GM19468 (cell line): ENCODE measurements at regions not wholly inside any gene's neighbourhood (a gene's known extent, or its start where the extent isn't known, plus 50 kb on each side); places are given as distances from the start of the nearest gene placed in this dataset.

Experiments
- ATAC-seq: cut with Tn5 transposase; IDR thresholded peaks from one replicate; pipeline ENCODE4 v1.9.1; 2021; ENCODE audit warnings: mild to moderate bottlenecking, moderate library complexity, moderate number of reproducible peaks; ENCODE audit not compliant: unreplicated experiment; ENCODE audit errors: extremely low read depth

- ATAC-seq: no peak
Measured at GRCh38 chr5:171623107-171623506, 162.5 kb upstream of the SMIM23 start.

GRCh38 chr5:171623551-171624097, 162.0 kb upstream of the SMIM23 start:
- no peak for ATAC-seq

DNA sequence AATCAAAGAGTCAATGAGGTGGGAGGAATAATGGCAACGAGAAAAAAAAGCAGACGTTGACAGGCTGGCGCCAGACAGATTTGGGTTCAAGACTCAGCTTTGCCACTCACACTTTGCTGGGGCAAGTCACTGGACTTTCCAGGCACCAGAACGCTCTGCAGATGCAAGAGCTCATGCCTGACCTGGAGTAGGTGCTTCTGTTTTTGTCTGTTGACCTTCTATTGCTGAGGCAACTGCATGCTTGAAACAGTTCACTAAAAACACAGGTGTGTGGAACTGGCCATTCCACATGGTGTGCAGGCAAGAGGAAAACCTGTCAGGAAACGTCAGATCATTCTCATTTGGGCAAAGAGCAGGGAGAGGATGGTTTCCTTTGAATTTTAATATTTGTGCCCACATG, 161.2 kb upstream of the SMIM23 start:
- no peak for ATAC-seq

GRCh38 chr5:171625646-171626045, 160.0 kb upstream of the SMIM23 start:
- no peak for ATAC-seq

- no peak for ATAC-seq
Measured at GRCh38 chr5:171627936-171628632, 157.5 kb upstream of the SMIM23 start.

GRCh38 chr5:171628633-171628974, 157.0 kb upstream of the SMIM23 start:
- ATAC-seq: no peak

- ATAC-seq: no peak
Measured at GRCh38 chr5:171629221-171629620, 156.4 kb upstream of the SMIM23 start.

DNA sequence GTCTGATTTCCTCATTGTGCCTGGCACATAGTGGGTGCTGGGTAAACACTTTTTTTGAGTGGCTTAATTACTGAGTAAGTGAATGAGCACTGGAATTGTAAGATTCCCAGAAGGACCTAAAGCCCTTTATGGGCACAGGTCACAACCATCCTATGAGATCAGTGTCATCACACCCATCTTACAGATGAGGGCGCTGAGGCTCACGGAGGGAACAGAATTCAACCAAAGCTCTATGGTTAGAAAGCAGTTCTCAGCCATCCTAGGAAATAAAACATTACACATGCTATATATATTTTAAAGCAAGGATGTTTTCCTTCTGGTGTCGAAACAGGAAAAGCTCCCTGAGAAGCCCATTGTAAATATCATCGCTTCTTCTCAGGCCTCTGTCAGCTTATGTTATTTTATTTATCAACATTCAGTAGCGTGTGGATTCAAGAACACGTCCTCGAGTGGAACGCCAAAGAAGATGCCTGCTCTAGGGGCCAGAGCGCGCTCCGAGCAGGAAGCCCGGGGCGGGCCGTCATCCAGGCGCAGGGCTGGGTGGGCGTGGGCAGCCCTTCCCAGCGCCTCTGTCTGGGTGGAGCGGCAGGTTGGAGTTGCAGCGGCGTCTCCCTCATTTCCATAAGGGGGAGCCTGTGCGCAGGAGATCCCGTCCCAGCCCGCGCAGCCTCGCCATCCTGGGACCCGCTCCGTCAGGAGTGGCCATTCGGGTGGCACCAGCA, 155.8 kb upstream of the SMIM23 start:
- no peak for ATAC-seq

DNA sequence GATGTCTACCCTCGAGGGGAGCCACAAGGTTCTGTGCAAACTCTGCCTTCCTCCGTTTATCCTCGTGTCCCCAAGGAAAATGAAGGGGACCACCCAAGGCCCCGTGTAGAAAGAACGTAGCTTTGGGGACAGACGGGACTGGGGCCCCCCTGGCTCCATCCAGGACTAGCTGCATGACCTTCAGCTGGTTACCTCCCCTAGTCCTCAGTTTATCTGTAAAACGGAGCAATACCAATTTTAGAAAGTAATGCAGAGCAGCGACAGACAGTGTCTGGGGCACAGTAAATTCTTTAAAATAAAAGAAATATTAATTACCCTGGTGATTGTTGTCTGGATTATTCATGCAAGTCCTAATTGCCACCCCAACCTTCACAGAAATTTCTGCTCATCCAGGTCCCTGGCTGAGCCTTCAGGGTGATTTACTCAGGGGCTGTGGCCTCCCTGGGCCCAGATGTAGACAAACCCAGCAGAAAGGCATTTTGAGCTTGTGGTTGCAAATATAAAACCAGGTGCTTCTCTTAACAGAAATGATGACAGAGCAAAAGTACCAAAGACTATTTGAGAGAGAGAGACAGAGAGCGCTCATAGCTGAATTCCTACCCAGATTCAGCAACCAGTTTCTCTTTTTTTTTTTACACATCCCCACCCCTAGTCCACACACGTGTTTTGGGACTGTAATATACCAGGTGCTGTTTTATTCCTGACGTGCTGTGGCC, 155.1 kb upstream of the SMIM23 start:
- no peak for ATAC-seq

DNA sequence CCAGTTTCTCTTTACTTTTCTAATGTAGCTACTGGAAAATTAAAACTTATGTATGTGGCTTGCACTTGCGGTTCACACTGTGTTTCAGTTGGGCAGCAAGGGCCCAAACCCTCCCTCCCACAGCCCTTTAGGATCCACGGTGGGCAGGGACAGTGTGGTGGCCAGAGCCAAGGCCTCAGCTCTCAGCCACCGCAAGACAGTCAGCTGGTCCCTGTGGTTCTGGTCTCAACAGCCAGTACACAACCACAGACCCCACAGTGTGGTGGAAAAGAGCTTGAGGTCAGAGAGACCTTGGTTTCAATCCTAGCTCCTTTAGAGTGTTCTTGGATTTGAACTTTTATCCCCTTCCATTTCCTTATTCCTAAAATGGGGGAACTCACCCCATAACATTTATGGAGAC, 153.0 kb upstream of the SMIM23 start:
- no peak for ATAC-seq

DNA sequence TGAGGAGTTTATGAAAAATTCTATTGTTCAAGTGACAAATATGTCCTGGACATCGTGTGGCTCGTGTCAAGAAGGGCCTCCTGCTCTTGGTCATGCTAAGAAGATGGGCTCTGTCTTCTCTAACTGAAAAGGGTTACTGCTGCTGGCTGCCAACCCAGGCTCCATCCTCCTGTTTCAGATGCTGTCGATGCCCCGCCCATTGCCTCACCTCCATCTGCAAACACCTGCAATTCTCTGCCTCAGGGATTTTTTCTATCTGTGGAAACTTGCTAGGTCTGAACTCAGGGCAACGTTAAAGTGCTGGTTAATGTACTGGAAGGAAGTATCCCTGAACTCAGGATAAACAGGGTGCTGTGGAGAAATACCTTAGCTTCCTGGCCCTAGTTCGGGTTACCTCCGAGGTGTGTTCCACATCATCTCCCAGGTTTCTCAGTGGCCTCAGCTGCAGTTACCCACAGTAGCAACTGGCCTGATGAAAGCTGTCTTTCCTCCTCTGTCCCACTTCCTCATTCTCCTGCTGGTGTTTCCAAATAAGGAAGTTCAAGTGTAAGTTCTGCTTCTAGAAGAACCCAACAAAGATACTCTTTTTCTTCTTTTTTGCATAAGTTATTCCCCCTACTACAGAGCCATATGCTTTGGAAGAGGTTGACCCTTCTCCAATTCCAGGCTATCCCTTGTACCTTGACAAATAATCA, 151.7 kb upstream of the SMIM23 start:
- peak; percentile 41 for ATAC-seq

DNA sequence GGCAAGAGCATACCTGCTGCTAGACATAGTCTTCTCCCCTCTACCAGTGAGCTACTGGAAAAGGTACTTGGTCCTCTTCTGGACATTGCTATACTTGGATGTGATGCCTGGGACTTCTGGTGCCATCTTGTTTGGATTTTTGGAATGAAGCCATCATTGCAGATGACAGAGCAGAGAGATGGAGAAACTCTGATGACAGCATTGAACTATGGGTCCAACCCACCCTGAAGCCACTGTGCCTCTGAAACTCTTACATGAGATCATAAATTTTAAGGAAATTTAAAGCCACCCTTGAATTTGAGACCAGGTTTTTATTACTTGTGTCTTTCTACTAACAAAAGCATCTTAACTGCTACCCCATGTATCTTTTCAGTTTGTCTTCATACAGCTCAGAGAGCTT, 151.1 kb upstream of the SMIM23 start:
- no peak for ATAC-seq

GRCh38 chr5:171635028-171635427, 150.6 kb upstream of the SMIM23 start:
- no peak for ATAC-seq

GRCh38 chr5:171635561-171636245, 149.9 kb upstream of the SMIM23 start:
- no peak for ATAC-seq

DNA sequence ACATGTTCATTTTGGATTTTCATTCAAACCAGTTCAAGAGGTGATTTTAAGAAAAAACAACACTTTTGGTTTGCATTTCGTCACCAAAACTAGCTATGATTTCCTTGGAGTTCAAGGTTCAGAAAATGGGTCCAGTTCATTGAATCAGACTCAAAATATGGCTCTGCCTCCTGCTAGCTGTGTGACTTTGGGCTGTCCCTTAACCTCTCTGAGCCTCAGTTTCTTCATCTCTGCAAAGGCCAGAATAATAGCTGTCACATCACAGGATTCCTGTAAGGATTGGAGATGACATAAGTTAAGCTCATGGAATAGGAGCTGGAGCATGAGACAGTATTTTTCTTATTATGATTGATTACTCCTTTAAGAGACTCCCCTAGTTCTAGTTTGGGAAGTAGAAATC, 147.8 kb upstream of the SMIM23 start:
- ATAC-seq: no peak

- no peak for ATAC-seq
Measured at GRCh38 chr5:171639205-171639621, 146.4 kb upstream of the SMIM23 start.

DNA sequence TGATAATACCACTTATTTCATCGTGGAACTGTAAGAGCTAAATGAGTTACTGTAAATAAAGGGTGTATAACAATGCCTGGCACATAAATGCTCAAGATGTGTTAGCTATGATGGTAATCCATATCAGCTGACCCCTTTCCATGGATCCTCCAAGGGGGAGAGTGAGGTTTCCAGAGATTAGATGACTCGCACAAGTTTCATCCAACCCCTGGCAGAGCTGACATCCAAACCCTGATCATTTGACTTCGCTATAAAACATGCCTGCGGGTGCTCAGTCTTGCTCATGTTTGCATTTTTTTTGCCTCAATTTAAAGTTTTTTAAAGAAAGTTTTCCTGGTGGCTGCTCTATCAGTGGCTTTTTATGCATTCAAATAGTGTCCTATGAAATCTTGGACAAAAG, 145.7 kb upstream of the SMIM23 start:
- no peak for ATAC-seq

DNA sequence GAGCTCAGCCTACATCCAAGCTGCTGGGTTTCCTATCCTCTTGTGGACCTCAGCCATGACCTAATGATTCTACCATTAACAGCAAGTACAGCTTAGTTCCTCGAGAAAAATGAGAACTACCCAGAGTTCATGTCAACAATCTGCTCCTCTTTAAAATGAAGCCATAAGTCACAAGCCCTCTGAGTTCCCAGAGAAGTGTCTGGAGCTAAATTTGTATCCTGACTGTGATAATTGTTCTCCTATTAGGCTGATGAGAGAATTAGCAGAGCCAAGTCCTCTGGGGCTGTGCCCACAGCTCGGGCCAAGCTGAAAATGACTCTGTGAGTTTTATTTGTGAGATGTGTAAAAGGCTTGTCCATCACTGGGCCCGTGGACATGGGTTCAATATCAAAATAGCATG, 145.1 kb upstream of the SMIM23 start:
- no peak for ATAC-seq

- ATAC-seq: no peak
Measured at GRCh38 chr5:171641891-171642290, 143.7 kb upstream of the SMIM23 start.

DNA sequence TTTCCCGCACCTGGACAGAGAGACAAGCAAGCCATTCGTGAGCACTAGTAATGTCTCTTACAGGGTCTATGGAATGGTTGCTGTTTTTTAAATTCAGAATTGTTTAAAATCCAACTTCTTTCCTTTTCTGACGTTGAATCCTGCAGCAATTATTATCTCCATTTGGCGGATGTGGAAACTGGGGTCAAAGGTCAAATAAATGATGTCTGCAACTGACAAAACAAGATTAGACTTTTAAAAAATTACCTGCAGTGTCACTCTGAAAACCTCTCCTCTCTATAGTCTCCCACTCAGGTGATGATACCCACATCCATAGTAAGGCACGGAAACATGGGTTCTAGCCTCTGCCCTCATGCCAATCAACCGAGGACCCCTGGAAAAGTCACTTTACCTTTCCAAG, 142.7 kb upstream of the SMIM23 start:
- ATAC-seq: no peak
